ENCODE measurements at regions not wholly inside any gene's neighbourhood (a gene's known extent, or its start where the extent isn't known, plus 50 kb on each side); places are given as distances from the start of the nearest gene placed in this dataset.

GRCh38 chr3:21013566-21013965 is 737.4 kb downstream of the ZNF385D start:
- DNase-seq (ENCODE audit: low spot score) (no peak), ATAC-seq (no peak)
- Mint-ChIP-seq H3K4me3 (no peak overlapping the region), H3K27me3 (ENCODE audit: low read depth) (no peaks in the 10 kb centered on the region), H3K9me3 (peaks cover 62% of the 10 kb centered on the region), H3K27ac (no peak overlapping the region), H3K4me1 (peaks cover 23% of the 10 kb centered on the region), H3K36me3 (peaks cover 22% of the 10 kb centered on the region)
- ChIA-PET CTCF (no interaction called here), POLR2A (no interaction called here)
- TF ChIP-seq ZNF121 (CRISPR knock-in tag; IDR thresholded peaks at IDR 0.05) (no peak), STAT6 (CRISPR knock-in tag; conservative IDR thresholded peaks at IDR 0.05; ENCODE audit: low read depth) (no peak), NFE2L1 (CRISPR knock-in tag; IDR thresholded peaks at IDR 0.05) (no peak), SP1 (CRISPR knock-in tag; conservative IDR thresholded peaks at IDR 0.05) (no peak), ZNF512 (CRISPR knock-in tag; IDR thresholded peaks at IDR 0.05; ENCODE audit: borderline replicate concordance) (no peak), NFYB (CRISPR knock-in tag; conservative IDR thresholded peaks at IDR 0.05; ENCODE audit: low read depth) (no peak), ARID4B (CRISPR knock-in tag; IDR thresholded peaks at IDR 0.05; ENCODE audit: borderline replicate concordance) (no peak), CBFB (CRISPR knock-in tag; IDR thresholded peaks at IDR 0.05; ENCODE audit: low read depth) (no peak)

GRCh38 chr3:20999661-21000060 is 751.3 kb downstream of the ZNF385D start:
- CTCF ChIA-PET = no interaction called here
- Mint-ChIP-seq H3K36me3 (no peaks in the 10 kb centered on the region), H3K4me1 (peaks cover 31% of the 10 kb centered on the region), H3K27me3 (ENCODE audit: low read depth) (no peaks in the 10 kb centered on the region), H3K4me3 (no peak overlapping the region), H3K9me3 (no peaks in the 10 kb centered on the region), H3K27ac (no peak overlapping the region)
- DNase-seq (ENCODE audit: low spot score) (no peak), ATAC-seq (no peak)
- POLR2A ChIA-PET = no interaction called here
- TF ChIP-seq ZSCAN18 (CRISPR knock-in tag; IDR thresholded peaks at IDR 0.05) (no peak), EMX1 (CRISPR knock-in tag; IDR thresholded peaks at IDR 0.05) (no peak), PRDM15 (CRISPR knock-in tag; IDR thresholded peaks at IDR 0.05) (no peak), TP53 (CRISPR knock-in tag; IDR thresholded peaks at IDR 0.05) (no peak), PRRX2 (CRISPR knock-in tag; IDR thresholded peaks at IDR 0.05) (no peak), ZNF671 (CRISPR knock-in tag; IDR thresholded peaks at IDR 0.05) (no peak), PREB (CRISPR knock-in tag; IDR thresholded peaks at IDR 0.05; ENCODE audit: borderline replicate concordance) (no peak), AR (CRISPR knock-in tag; IDR thresholded peaks at IDR 0.05) (no peak)
